HG03442 (cell line): ENCODE measurements at regions not wholly inside any gene's neighbourhood (a gene's known extent, or its start where the extent isn't known, plus 50 kb on each side); places are given as distances from the start of the nearest gene placed in this dataset.

Experiments used
- ATAC-seq: cut with Tn5 transposase; IDR thresholded peaks from one replicate; pipeline ENCODE4 v1.9.1; 2021; ENCODE audit warnings: mild to moderate bottlenecking, moderate library complexity; ENCODE audit not compliant: unreplicated experiment

DNA sequence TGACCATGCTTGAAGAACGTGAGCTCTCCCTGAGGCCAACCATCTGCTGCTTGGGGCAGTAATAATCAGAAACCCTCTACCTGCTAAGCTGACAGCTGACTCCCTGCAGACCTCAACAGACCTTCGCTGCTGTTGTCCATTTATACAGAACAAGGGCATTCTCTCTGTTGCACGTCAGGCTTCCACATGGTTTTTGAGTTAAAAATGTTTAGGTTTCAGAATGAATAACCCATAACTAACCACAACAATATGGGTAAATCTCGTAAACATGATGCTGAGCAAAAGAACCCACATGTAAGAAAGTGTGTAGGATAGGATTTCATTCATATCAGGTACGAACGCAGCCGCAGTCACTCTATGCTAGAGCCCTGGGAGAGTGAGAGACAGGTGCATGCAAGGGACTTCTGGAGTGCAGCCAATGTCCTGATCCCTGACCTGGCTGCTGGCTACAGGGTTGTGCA is 348.5 kb downstream of the MED10 start:
- ATAC-seq: peak; percentile 47

DNA sequence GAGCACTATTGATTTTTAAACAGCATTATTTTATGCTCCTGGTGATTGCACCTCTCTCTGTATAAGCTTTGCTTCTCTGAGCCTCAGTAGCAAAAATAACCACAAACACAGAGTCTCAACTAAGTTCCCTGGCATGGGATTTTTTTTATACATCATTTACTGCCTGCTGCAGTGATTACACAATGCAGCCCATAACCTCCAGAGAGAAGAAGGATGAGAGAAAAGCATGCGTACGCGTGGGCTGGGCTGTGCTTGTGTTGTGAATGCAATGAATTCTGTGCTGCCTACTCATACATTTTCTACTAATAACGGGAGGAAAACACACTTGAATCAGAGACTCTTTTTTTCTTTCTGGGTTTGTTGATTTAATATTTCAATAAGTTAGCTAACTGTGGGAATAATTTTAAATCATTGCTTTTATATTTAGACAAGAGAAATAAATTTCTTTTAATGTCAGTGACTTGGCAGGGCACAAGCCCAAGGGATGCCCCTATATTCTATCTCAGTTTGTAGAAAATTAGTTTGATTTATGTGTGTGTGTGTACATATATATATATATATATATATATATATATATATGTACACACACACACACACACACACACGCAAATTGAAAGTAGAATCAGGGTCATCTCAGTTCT is 351.5 kb downstream of the MED10 start:
- ATAC-seq: no peak

DNA sequence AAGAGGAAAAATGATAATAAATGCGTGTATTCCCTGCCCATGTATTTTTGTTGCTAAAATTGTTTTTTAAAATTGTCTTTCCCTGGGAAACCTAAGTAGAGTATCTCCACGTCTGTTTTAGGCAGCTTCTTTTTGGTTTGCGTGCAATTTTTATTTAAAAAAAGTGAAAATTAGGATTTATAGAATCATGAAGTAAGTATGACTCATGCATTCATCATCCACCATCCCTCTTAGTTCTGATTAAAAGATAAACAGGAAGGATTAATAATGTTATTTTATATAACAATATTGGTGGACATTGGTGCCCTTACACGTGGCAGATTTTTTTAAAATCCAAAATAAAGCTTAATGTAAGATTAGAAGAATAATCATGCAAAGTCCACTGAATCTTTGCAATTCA is 358.7 kb downstream of the MED10 start:
- no peak for ATAC-seq

DNA sequence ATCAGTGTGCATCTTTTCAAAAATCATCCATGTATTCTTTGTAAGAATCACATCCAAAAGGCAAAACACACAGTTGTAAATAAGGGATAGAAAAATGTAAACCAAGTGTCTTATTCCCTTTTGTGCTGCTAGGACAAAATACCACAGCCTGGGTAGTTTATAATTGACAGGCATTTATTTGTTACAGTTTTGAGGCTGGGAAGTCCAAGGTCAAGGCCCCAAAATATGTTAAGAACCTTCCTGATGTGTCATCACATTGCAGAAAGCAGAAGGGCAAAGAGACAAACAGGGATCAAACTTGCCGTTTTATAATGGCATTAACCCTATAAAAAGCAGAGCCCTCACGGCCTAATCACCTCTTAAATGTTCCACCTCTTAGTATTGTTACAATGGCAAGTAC is 364.8 kb downstream of the MED10 start:
- ATAC-seq: no peak

DNA sequence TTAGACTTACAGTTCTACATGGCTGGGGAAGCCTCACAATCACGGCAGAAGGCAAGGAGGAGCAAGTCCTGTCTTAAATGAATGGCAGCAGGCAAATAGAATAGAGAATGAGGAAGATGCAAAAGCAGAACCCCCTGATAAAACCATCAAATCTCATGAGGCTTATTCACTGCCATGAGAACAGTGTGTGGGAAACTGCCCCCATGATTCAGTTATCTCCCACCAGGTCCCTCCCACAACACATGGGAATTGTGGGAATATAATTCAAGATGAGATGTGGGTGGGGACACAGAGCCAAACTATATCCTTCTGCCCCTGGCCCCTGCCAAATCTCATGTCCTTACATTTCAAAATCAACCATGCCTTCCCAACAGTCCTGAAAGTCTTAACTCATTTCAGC is 367.1 kb downstream of the MED10 start:
- ATAC-seq: no peak

DNA sequence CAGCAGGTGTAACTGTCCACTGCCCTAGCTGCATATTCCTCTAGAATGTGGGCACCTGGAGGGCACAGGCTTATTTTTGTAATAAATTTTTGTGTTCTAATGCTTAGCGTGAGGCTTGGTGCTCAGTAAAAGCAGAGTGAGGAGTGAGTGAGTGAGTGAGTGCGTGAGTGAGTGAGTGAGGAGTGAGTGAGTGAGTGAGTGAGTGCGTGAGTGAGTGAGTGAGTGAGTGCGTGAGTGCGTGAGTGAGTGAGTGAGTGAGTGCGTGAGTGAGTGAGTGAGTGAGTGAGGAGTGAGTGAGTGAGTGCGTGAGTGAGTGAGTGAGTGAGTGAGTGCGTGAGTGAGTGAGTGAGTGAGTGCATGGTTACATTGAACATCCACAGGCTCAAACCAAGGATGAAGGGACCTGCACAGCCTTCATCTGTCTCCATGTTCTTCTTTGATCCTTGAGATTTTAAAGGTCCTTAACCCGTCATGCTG is 371.5 kb downstream of the MED10 start:
- no peak for ATAC-seq

DNA sequence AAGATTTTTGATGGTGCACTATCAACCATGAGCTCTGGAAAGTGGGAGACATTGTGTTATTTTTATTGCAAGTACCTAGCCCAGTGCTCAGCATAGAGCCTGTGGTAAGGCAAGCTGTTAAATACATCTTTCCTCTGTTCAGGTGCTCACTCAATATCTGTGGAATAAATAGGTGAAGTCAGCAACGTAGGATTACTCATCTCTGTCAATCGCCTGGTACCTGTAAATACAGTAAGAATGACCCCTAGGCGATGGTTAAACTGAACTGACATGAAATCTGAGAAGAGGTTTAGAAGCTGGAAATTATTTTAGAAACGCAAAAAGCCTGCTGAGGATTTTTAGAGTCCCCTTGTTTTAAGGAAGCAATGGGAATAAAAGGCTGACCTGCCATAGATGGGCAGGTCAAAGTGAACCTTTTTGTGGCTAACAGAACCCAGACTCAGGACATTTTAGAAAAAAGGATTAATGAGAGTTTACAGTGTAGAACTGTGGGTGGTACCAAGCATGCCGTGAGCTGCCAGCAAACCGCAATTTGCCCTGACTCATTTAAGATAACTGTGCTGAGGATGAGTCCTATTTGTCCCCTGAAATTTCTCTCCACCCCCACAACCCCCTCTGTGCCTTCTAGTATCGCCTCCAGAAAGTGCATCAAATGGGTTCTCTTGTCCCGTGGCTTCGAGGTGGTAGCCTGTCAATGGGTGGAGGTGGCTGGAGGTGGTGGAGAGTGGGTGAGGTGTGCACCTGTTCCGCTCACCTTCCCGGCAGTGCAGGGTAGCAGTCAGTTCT is 375.1 kb downstream of the MED10 start:
- ATAC-seq: no peak

DNA sequence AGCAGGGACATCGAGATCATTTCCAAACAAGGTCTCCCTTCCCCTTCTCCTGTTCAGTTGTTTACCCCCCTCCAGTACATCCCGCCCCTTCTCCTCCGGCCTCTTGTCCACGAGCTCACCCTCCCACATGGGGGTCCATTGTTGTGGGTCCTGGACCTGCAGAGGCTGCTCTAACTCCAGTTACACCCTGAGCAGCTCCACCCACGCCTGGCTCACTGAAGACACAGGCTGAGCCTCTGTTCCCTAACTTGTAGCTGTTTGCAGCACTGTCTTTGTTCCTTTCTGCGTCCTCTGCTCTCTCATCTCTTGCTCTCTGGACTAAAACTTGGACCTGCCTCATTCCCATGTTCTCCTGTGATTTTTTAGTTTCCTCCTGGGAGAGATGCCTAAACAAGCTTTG is 377.5 kb downstream of the MED10 start:
- no peak for ATAC-seq

DNA sequence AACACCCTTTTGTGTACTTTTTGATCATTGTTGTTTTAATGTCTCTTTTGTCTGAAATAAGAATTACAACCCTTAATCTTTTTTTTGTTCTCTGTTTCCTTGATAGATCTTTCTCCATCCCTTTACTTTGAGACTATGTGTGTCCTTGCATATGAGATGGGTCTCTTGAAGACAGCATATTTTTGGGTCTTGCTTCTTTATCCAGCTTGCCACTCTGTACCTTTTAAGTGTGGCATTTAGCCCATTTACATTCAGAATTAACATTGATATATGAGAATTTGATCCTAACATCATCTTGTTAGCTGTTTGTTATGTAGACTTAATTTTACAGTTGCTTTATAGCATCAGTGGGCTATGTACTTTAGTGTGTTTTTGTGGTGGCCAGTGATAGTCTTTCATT is 382.5 kb downstream of the MED10 start:
- ATAC-seq: no peak

DNA sequence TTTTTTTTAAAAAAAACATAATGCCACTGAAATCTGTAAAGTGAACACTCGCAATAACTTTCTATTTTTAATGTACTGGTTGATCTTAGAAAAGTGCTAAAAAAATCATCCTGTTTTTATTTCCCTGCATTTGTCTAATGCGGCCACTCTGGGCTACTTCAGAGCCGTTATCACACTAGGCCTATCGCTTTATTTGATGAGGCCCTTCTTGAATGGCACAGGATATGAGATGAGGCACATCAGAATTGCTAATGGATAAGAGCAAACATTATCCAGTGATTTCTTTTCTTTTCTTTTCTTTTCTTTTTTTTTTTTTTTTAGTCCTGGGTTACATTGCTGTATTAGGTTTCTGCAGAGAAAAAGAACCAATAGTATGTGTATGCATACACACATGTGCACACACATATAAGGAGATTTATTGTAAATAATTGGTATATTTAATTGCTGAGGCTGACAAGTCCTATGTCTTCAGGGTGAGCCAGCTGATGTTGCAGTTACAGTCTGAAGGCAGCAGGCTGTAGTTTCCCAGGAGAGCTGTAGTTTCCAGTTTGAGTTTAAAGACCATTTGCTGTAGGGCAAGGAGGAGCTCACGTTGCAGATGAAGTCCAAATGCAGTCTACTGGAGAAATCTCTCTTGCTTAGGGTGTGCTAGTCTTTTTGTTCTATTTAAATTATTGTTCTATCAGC is 391.7 kb downstream of the MED10 start:
- no peak for ATAC-seq

DNA sequence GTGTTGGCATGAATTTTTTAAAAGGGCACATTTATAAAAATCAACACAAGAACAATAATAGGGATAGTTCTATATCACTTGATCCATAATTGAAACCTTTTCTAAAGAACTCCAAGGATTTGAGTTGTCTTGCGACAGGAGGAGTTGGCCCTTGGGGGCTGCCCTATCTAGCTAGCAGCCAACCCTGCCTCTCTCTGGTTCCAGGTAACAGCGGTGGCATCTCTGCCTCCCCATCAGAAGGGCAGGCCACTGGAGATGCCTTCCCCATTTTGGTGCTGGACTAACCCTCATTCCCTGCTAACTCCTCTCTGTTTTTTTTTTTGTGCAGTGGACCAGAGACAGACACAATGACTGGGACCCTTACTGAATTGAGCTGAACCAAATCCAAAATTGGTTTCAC is 393.0 kb downstream of the MED10 start:
- no peak for ATAC-seq

DNA sequence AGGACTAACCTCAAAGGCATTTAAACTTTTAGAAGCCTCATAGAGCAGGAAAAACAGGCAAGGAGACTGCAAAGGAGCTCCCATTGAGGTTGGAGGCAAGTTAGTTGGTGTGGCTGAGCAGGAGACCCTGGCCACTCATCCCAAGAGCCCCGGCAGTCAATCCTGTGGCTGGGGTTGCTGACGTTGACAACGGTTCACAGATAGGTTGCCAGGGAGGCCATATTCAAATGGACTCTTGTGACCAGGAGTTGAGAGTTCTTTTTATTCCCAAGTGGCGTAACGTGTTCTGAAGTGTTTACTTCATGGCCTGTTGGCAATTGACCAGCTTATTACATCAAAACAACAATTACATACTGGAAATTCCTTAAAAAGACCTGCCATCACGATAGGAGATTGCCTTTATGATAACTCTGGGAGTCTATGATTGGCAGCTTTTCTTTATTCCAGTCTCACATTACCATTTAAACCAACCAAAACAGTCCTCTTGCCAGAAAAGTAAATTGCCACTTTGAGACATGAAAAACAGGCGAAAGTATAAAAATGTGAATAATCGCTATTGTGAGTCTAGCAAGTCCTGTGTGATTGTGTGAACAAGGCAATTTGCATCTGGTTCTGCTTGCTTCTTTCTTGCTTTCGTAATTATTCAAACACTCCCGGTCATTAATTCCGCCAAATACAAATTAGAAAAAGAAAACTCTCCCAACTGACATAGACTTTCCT is 394.9 kb downstream of the MED10 start:
- no peak for ATAC-seq

DNA sequence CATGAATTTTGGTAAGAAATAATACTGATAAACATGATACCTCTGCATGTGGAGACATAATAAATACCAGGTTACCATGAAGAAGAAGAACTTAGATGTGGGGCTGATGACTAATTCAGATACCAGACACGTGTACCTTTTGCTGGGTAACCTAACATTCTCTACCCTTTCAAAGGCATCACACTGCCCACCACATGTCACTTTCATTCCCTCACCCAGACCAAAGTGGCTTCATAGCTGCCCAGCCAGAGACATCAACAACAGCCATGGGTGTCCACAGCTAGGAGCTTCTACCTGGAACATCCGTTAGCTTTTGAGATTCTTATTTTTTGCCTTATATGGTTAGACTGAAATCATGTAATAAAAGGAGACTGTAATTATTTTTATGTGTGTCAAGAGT is 396.8 kb downstream of the MED10 start:
- ATAC-seq: no peak

DNA sequence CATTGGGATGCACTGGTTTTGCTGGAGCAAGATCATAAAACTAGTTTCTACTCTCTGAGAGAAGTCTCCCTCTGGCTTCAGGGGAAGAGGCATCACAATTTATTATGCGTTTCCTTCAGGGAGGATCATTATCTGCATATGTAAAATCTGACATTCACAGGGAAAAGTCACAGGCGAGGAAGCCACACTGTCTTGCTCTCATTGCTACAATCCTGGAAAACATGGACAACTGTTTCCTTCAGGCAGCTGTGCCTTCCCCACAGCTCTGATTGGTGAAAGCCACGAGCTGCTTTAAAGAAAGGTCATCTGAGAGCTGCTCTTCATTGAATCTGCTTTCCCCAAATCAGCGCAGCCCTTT is 397.8 kb downstream of the MED10 start:
- ATAC-seq: no peak

DNA sequence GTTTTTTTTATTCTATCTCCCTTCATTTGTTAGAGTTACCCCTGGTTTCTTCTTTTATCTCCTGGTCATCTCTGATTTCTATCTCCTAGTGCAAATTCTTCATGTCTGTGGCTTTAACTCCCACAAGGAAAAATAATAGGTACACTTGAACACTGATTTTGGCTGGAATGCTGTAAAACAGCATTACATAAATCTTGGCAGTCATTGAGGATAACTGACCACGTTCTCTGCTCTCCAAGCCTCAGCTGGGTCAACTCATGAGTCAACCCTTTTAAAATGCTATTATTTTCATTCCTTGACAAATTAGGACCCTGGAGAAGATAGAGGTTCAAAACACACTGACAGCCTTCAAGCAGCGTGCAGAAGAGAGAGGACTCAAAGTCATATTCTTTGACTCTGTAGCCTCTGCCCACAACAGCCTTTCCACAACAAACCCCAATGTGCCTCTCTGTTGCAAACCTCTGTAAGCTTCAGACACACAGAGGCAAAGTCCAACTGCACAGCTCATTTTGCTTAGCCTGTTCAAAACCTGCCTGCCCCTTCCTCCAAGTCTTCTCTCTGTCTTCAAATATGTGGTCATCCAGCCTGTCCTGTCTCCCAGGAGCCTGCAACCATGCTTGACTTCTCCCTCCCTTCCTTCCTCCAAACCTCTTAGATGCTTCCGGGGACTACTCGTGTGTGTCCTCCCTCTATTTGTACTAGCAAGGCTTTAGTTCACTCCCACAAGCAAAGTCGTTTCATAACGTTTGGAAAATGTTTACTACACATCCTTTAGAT is 398.4 kb downstream of the MED10 start:
- no peak for ATAC-seq

DNA sequence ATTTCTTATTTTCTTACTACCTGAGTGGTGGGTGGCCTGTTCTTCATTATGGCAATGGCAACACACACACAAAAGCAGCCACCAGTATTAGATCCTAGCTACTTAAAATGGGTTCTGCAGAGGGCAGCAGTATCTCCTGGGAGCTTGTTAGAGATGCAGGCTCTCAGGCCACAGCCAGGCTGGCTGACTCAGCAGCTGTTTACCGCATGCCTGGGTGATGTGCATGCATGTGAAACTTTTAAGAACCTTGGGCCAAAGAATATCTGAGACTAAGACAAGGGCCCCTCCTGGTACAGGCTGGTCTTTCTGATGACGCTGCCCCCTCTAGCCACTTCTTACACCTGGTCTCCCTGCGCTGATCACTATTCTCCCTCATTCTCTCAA is 399.0 kb downstream of the MED10 start:
- no peak for ATAC-seq

DNA sequence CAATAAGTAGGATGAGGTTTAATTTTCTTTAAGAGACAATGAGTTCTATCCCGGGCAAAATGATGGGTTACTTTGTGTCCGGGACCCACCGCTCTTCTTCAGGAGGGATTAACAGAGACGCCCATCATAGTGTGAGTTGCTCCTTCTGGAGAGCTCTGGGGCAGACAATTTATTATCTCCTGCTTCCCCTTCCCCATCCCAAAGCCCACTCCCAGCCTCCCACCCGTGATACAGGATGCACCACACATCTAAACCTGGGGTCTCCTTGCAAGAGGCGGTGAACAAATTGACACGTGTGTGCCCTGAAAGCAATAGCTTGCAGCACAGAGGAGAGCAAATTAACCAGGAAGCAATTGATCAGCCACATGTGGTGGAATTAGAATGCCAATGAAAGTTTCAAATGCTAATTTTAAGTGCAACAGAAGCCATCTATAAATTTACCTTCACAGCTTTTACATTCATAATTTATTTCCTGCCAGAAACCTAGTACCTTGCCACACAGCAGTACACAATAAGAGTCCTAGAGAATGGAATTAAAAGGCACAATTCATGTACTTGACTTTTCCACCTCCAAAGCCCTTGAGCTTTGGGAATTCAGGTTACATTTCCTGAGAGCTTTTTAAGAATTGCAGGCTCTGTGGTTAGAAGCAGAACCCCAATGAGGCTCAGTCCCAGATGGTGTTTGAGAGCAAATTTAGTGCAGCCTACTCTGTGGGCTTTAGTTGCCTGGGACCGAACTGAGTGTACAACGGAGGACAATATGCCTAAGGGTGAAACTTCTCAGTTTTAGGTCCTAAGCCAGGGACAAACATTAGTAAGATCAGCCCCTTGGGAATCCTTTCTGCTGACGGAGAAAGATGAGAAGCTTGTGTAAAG is 399.6 kb downstream of the MED10 start:
- no peak for ATAC-seq

DNA sequence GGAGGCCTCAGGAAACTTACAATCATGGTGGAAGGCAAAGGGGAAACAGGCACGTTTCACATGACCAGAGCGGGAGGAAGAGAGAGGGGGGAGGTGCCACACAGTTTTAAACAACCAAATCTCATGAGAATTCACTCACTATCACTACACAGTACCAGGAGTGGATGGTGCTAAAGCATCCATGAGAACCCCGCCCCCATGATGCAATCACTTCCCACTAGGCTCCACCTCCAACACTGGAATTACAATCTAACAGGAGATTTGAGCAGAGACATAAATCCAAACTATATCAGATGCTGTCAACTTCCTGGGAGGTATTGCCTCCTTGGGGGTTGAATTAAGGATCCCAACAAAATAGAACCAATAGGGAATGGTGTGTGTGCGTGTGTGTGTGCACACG is 407.1 kb downstream of the MED10 start:
- no peak for ATAC-seq

DNA sequence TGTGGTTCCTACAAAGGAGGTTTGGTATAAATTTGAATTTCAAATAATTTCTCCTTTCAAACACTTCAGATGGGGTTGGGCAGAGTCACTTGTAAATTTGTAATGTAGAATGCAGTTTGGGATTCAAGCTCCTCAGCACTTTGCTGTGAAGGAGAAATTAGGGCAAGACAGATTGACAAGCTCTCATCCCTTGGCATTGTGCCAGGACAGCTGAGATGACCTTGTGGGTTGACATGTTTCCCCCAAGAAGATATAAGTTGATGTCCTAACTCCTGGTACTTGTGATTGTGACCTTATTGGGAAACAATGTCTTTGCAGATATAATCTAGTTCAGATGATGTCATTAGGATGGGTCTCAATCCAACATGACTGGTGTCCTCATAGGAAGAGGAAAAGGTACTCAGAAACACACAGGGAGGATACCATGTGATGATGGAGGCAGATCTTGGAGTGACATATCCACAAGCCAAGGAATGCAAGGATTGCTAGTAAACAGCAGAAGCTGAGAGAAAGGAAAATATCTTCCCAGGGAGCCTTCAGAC is 408.3 kb downstream of the MED10 start:
- ATAC-seq: no peak
